ENCODE measurements at regions not wholly inside any gene's neighbourhood (a gene's known extent, or its start where the extent isn't known, plus 50 kb on each side); places are given as distances from the start of the nearest gene placed in this dataset.

DNA sequence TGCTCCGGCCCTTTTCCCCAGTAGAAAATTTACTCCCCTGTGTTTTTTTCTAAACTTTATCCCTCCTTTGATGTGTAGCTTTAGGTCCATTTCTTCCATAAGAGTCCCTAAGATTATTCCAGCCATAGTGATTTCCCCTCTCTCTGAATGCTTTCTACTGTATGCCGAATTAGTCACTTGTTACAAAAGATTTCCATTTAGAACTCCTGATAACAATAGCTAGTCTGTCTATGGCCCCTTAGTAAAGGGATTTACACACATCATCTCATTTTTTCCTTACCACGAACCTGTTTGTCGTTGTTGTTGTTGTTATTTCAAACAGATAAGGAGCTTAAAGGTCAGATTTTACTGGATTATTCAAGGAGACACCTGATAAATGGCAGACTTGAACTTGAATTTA is 256.1 kb downstream of the PAX3 start:
- Histone ChIP-seq H3K4me3 (ENCODE audit: insufficient read depth, low read length, poor library complexity, severe bottlenecking) (no peak overlapping the region), H3K4me2 (ENCODE audit: low read depth, low read length, poor library complexity, severe bottlenecking) (no peak overlapping the region), H3K27me3 (ENCODE audit: low read length) (no peaks in the 10 kb centered on the region), H3K9me3 (ENCODE audit: insufficient read depth, low read length) (no peaks in the 10 kb centered on the region), H4K20me1 (ENCODE audit: low read depth, low read length) (no peaks in the 10 kb centered on the region), H3F3A (ENCODE audit: insufficient read depth) (no peaks in the 10 kb centered on the region), H3K36me3 (ENCODE audit: low read length) (no peaks in the 10 kb centered on the region), H3K27ac (ENCODE audit: low read depth, low read length) (no peak overlapping the region), H3K9ac (ENCODE audit: low read length) (no peak overlapping the region), H3K9me2 (replicated peaks; ENCODE audit: insufficient read depth, low read length) (no peaks in the 10 kb centered on the region), H2AFZ (ENCODE audit: low read depth, low read length, severe bottlenecking) (no peak overlapping the region), H3K79me2 (ENCODE audit: insufficient read depth, low read length) (no peaks in the 10 kb centered on the region)
- TF ChIP-seq, protein P1, sequence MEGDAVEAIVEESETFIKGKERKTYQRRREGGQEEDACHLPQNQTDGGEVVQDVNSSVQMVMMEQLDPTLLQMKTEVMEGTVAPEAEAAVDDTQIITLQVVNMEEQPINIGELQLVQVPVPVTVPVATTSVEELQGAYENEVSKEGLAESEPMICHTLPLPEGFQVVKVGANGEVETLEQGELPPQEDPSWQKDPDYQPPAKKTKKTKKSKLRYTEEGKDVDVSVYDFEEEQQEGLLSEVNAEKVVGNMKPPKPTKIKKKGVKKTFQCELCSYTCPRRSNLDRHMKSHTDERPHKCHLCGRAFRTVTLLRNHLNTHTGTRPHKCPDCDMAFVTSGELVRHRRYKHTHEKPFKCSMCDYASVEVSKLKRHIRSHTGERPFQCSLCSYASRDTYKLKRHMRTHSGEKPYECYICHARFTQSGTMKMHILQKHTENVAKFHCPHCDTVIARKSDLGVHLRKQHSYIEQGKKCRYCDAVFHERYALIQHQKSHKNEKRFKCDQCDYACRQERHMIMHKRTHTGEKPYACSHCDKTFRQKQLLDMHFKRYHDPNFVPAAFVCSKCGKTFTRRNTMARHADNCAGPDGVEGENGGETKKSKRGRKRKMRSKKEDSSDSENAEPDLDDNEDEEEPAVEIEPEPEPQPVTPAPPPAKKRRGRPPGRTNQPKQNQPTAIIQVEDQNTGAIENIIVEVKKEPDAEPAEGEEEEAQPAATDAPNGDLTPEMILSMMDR (IDR thresholded peaks at IDR 0.05; ENCODE audit: insufficient read depth, low read length, poor library complexity, severe bottlenecking): no peak

DNA sequence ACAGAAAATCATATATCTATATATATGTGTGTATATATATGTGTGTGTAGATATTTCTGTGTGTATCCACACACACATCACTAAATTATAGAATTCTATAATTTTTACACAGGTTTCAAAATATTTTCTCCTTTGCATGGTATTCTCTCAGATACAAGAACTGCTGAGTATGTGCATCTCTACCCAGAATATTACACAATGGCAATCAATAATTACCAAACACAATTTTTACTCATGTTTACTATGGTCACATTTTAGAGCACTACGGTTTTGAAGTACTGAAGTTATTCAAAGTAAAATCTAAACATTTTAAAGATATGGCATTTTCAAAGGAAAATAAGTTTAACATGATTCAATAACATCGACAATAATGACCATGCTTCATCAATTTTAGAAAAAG is 258.5 kb downstream of the PAX3 start:
- TF ChIP-seq, protein P1 (IDR thresholded peaks at IDR 0.05; ENCODE audit: insufficient read depth, low read length, poor library complexity, severe bottlenecking): no peak
- no peak for TF ChIP-seq EZH2phosphoT487 (conservative IDR thresholded peaks at IDR 0.05; ENCODE audit: low read length)
- no peaks in the 10 kb centered on the region for H3K9me2 ChIP-seq (replicated peaks; ENCODE audit: insufficient read depth, low read length)
- no peaks in the 10 kb centered on the region for H3K9me3 ChIP-seq (ENCODE audit: insufficient read depth, low read length)
- no peak overlapping the region for H3K4me3 ChIP-seq (ENCODE audit: insufficient read depth, low read length, poor library complexity, severe bottlenecking)
- H3K4me2 ChIP-seq (ENCODE audit: low read depth, low read length, poor library complexity, severe bottlenecking): no peak overlapping the region
- no peaks in the 10 kb centered on the region for H3F3A ChIP-seq (ENCODE audit: insufficient read depth)
- no peaks in the 10 kb centered on the region for H3K79me2 ChIP-seq (ENCODE audit: insufficient read depth, low read length)
- H3K9ac ChIP-seq (ENCODE audit: low read length): no peak overlapping the region
- H2AFZ ChIP-seq (ENCODE audit: low read depth, low read length, severe bottlenecking): no peak overlapping the region
- H4K20me1 ChIP-seq (ENCODE audit: low read depth, low read length): no peaks in the 10 kb centered on the region
- no peaks in the 10 kb centered on the region for H3K27me3 ChIP-seq (ENCODE audit: low read length)
- no peak overlapping the region for H3K27ac ChIP-seq (ENCODE audit: low read depth, low read length)
- H3K36me3 ChIP-seq (ENCODE audit: low read length): no peaks in the 10 kb centered on the region

DNA sequence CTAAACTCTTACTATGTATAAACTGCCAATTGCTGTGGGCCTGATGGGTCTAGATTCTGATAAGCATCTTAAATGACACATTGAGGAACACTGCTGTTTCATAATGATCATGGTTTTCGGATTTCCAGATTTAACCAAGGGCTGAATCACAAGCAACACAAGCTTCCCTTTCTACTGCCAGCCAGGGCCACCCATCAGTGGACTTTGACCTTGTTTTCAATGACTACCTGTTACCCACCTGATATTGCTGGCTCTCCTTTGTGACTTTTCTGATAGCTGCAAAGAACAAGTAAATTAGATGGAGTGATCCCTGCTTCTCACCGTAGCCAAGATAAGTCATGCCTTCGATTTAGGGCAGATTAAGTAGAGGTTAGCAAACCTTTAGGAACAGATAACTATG is 259.0 kb downstream of the PAX3 start:
- TF ChIP-seq EZH2phosphoT487 (conservative IDR thresholded peaks at IDR 0.05; ENCODE audit: low read length): no peak
- TF ChIP-seq, protein P1 (IDR thresholded peaks at IDR 0.05; ENCODE audit: insufficient read depth, low read length, poor library complexity, severe bottlenecking): no peak
- no peak overlapping the region for H3K4me3 ChIP-seq (ENCODE audit: insufficient read depth, low read length, poor library complexity, severe bottlenecking)
- H3K9me2 ChIP-seq (replicated peaks; ENCODE audit: insufficient read depth, low read length): no peaks in the 10 kb centered on the region
- H4K20me1 ChIP-seq (ENCODE audit: low read depth, low read length): no peaks in the 10 kb centered on the region
- no peak overlapping the region for H3K9ac ChIP-seq (ENCODE audit: low read length)
- no peak overlapping the region for H2AFZ ChIP-seq (ENCODE audit: low read depth, low read length, severe bottlenecking)
- no peaks in the 10 kb centered on the region for H3K27me3 ChIP-seq (ENCODE audit: low read length)
- H3K4me2 ChIP-seq (ENCODE audit: low read depth, low read length, poor library complexity, severe bottlenecking): no peak overlapping the region
- no peaks in the 10 kb centered on the region for H3K9me3 ChIP-seq (ENCODE audit: insufficient read depth, low read length)
- H3K36me3 ChIP-seq (ENCODE audit: low read length): no peaks in the 10 kb centered on the region
- no peaks in the 10 kb centered on the region for H3K79me2 ChIP-seq (ENCODE audit: insufficient read depth, low read length)
- H3K27ac ChIP-seq (ENCODE audit: low read depth, low read length): no peak overlapping the region
- H3F3A ChIP-seq (ENCODE audit: insufficient read depth): no peaks in the 10 kb centered on the region
